Fibroblast of lung (primary cell): ENCODE measurements at regions not wholly inside any gene's neighbourhood (a gene's known extent, or its start where the extent isn't known, plus 50 kb on each side); places are given as distances from the start of the nearest gene placed in this dataset.
A peak's percentile ranks its signal among the peaks of the same experiment; 100 is the strongest.
"Not testable (repeated sequence)": the region's sequence is repeated elsewhere in the genome, so short reads cannot be mapped to it uniquely, and the experiment has no call there.

ENCODE experiments used
- DNase-seq, 2 donors: peaks; one replicate each; pipeline versions ENCODE4 v3.0.0 to v3.0.0-alpha.2; 2010; ENCODE audit warnings: low read depth in 2 of 2
- H2AFZ ChIP-seq: 2 replicates; pipeline ENCODE4 v1.5.1; 2012; ENCODE audit warnings: low read length, control low read depth, inconsistent platforms
- H3K27ac ChIP-seq: 2 replicates; pipeline ENCODE4 v1.5.1; 2011; ENCODE audit warnings: low read length, control low read depth; ENCODE audit not compliant: insufficient read depth
- H3K27me3 ChIP-seq: 2 replicates; pipeline ENCODE4 v1.5.1; 2011; ENCODE audit warnings: mild to moderate bottlenecking, low read length; ENCODE audit not compliant: control insufficient read depth, insufficient read depth
- H3K36me3 ChIP-seq: 2 replicates; pipeline ENCODE4 v1.5.1; 2011; ENCODE audit warnings: low read length; ENCODE audit not compliant: control insufficient read depth, insufficient read depth
- H3K4me1 ChIP-seq: 2 replicates; pipeline ENCODE4 v1.5.1; 2011; ENCODE audit warnings: low read length; ENCODE audit not compliant: control insufficient read depth, insufficient read depth; ENCODE audit errors: extremely low read depth
- H3K4me2 ChIP-seq: 2 replicates; pipeline ENCODE4 v1.5.1; 2011; ENCODE audit warnings: low read length, control low read depth; ENCODE audit not compliant: insufficient read depth; ENCODE audit errors: extremely low read depth
- H3K4me3 ChIP-seq, 4 experiments: fragments of 200-600 bp in 1 of 4; sonication (generic) in 1 of 4; replicated peaks in 1 of 4; 2 replicates each; pipeline ENCODE4 v1.5.1; 2011 to 2016; ENCODE audit warnings: low read length in 4 of 4, low read depth in 3 of 4, mild to moderate bottlenecking in 3 of 4, control low read depth in 2 of 4, inconsistent platforms in 1 of 4, mixed read lengths in 1 of 4; ENCODE audit not compliant: insufficient read depth in 1 of 4; ENCODE audit errors: control extremely low read depth in 1 of 4
- H3K79me2 ChIP-seq: 2 replicates; pipeline ENCODE4 v1.5.1; 2012; ENCODE audit warnings: mild to moderate bottlenecking, low read length, inconsistent platforms; ENCODE audit not compliant: control insufficient read depth, insufficient read depth
- H3K9ac ChIP-seq: 2 replicates; pipeline ENCODE4 v1.5.1; 2011; ENCODE audit warnings: mild to moderate bottlenecking, low read length, control low read depth; ENCODE audit not compliant: insufficient read depth
- H3K9me3 ChIP-seq: 2 replicates; pipeline ENCODE4 v1.5.1; 2012; ENCODE audit warnings: low read depth, low read length; ENCODE audit not compliant: control insufficient read depth, insufficient read depth
- H4K20me1 ChIP-seq: 2 replicates; pipeline ENCODE4 v1.5.1; 2011; ENCODE audit warnings: low read length; ENCODE audit not compliant: control insufficient read depth, insufficient read depth; ENCODE audit errors: extremely low read depth
- CTCF ChIP-seq, 2 donors: IDR thresholded peaks in 1 of 2; conservative IDR thresholded peaks in 1 of 2; 1 replicate in 1 of 2; 2 replicates in 1 of 2; pipeline ENCODE4 v1.5.1; 2011 to 2012; ENCODE audit warnings: low read length in 2 of 2, control low read depth in 1 of 2, inconsistent platforms in 1 of 2, low read depth in 1 of 2, mild to moderate bottlenecking in 1 of 2
- EZH2 ChIP-seq: IDR thresholded peaks from 2 replicates; pipeline ENCODE4 v1.5.1; 2012; ENCODE audit warnings: low read length, control low read depth, mild to moderate bottlenecking; ENCODE audit errors: missing control alignments

GRCh38 chr11:122405547-122406341 is 249.8 kb upstream of the UBASH3B start:
- H3K36me3 ChIP-seq, result no peaks in the 10 kb centered on the region
- no peaks in the 10 kb centered on the region for H4K20me1 ChIP-seq
- no peaks in the 10 kb centered on the region for H3K27me3 ChIP-seq
- H3K4me2 ChIP-seq, result no peak overlapping the region
- H3K4me3 ChIP-seq, result no peak overlapping the region
- H3K4me1 ChIP-seq, result no peaks in the 10 kb centered on the region
- TF ChIP-seq EZH2, result no peak
- no peak for TF ChIP-seq CTCF (conservative IDR thresholded peaks at IDR 0.05 in 1 of 2, IDR thresholded peaks at IDR 0.05 in 1 of 2; ENCODE audit: low read depth in 1 of 2, low read length in 2 of 2)
- H3K9me3 ChIP-seq, result no peaks in the 10 kb centered on the region
- H2AFZ ChIP-seq, result no peak overlapping the region
- DNase-seq, result peak; percentile 57 to 97
- no peaks in the 10 kb centered on the region for H3K79me2 ChIP-seq
- H3K27ac ChIP-seq, result no peak overlapping the region
- H3K9ac ChIP-seq, result no peak overlapping the region

GRCh38 chr11:122404571-122404970 is 251.0 kb upstream of the UBASH3B start:
- no peak overlapping the region for H3K4me2 ChIP-seq
- no peak for TF ChIP-seq EZH2
- TF ChIP-seq CTCF (conservative IDR thresholded peaks at IDR 0.05 in 1 of 2, IDR thresholded peaks at IDR 0.05 in 1 of 2; ENCODE audit: low read depth in 1 of 2, low read length in 2 of 2), result no peak
- no peaks in the 10 kb centered on the region for H3K27me3 ChIP-seq
- no peaks in the 10 kb centered on the region for H3K36me3 ChIP-seq
- H3K4me3 ChIP-seq, result no peak overlapping the region
- H4K20me1 ChIP-seq, result no peaks in the 10 kb centered on the region
- H3K9ac ChIP-seq, result no peak overlapping the region
- no peak overlapping the region for H2AFZ ChIP-seq
- H3K27ac ChIP-seq, result no peak overlapping the region
- H3K9me3 ChIP-seq, result no peaks in the 10 kb centered on the region
- H3K79me2 ChIP-seq, result no peaks in the 10 kb centered on the region
- no peaks in the 10 kb centered on the region for H3K4me1 ChIP-seq
- DNase-seq, result no peak

- not testable (repeated sequence) for H4K20me1 ChIP-seq, H3K9me3 ChIP-seq, H3K27me3 ChIP-seq, H2AFZ ChIP-seq, H3K9ac ChIP-seq, H3K4me2 ChIP-seq, H3K4me1 ChIP-seq, H3K36me3 ChIP-seq, H3K79me2 ChIP-seq, H3K4me3 ChIP-seq, H3K27ac ChIP-seq
- peak in 1 of 2 donors; percentile 66 for DNase-seq
Observed at GRCh38 chr11:122401581-122401980, 253.9 kb upstream of the UBASH3B start.
